ENCODE measurements at regions not wholly inside any gene's neighbourhood (a gene's known extent, or its start where the extent isn't known, plus 50 kb on each side); places are given as distances from the start of the nearest gene placed in this dataset.

DNA sequence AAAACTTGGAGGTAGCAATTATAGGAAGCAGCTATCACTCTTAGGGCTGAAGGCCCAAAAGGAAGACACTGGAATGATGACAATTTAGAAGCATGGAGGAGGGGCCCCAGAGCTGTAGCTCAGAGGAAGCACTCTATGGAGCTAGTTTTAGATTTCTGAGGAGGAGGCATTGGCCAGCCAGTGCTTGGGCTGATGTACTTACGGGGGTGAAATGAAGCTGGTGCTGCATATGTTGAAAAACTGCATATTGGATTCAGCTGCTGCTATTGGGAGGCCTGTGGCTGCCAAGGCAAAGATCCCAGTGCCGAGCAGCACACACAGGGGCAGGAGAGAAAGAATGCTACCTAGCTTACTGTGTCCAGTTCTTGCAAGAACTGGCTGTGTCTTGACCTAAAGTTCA is 53.9 kb upstream of the HMHB1 start:
- Histone ChIP-seq H3K79me2 (ENCODE audit: control insufficient read depth in 1 of 2, insufficient read depth in 2 of 2, low read length in 2 of 2) (no peaks in the 10 kb centered on the region), H2BK20ac (ENCODE audit: low read length) (no peak overlapping the region), H2AK5ac (ENCODE audit: low read depth, low read length) (no peak overlapping the region), H3K36me3 (ENCODE audit: control insufficient read depth in 2 of 4, insufficient read depth in 4 of 4, low read length in 3 of 4) (no peaks in the 10 kb centered on the region), H2BK15ac (ENCODE audit: low read length) (no peak overlapping the region), H4K20me1 (replicated peaks in 1 of 2; ENCODE audit: control insufficient read depth in 1 of 2, insufficient read depth in 2 of 2, low read length in 2 of 2) (no peaks in the 10 kb centered on the region), H3K23me2 (ENCODE audit: low read depth, low read length) (no peaks in the 10 kb centered on the region), H3K27me3 (replicated peaks in 1 of 4; ENCODE audit: control insufficient read depth in 3 of 4, extremely low read depth in 1 of 4, insufficient read depth in 3 of 4, low read length in 3 of 4) (no peaks in the 10 kb centered on the region), H3K4me2 (ENCODE audit: insufficient read depth in 1 of 2, low read depth in 2 of 2, low read length in 2 of 2) (no peak overlapping the region), H3K9me3 (ENCODE audit: insufficient read depth in 2 of 2, low read depth in 1 of 2, low read length in 1 of 2) (no peaks in the 10 kb centered on the region), H3K9ac (replicated peaks in 1 of 4; ENCODE audit: extremely low read depth in 1 of 4, low read depth in 3 of 4, low read length in 3 of 4) (no peak overlapping the region), H2BK5ac (ENCODE audit: low read depth, low read length) (no peak overlapping the region), H2BK120ac (replicated peaks; ENCODE audit: low read depth, low read length) (no peak overlapping the region), H2AFZ (ENCODE audit: low read length) (no peak overlapping the region), H3K23ac (ENCODE audit: insufficient read length) (no peak overlapping the region), H3K4me3 (ENCODE audit: extremely low read depth in 1 of 4, insufficient read depth in 2 of 4, low read depth in 3 of 4, low read length in 4 of 4) (no peak overlapping the region), H3K27ac (ENCODE audit: low read depth, low read length) (no peak overlapping the region), H4K5ac (ENCODE audit: insufficient read length, low read depth, low read length) (no peak overlapping the region), H3K79me1 (ENCODE audit: low read depth, low read length) (no peaks in the 10 kb centered on the region), H4K91ac (replicated peaks; ENCODE audit: insufficient read length, low read length) (no peak overlapping the region), H3K18ac (ENCODE audit: extremely low read depth, low read length) (no peak overlapping the region), H3K14ac (ENCODE audit: insufficient read length) (no peak overlapping the region), H3K4me1 (replicated peaks in 1 of 4; ENCODE audit: control insufficient read depth in 3 of 4, insufficient read depth in 4 of 4, low read length in 3 of 4) (no peaks in the 10 kb centered on the region), H2BK12ac (ENCODE audit: low read depth, low read length) (no peak overlapping the region), H4K8ac (ENCODE audit: extremely low read depth, insufficient read depth, low read length) (no peak overlapping the region), H3K56ac (replicated peaks; ENCODE audit: insufficient read length, low read depth, low read length) (no peak overlapping the region), H3K4ac (replicated peaks; ENCODE audit: insufficient read length, low read depth, low read length) (no peak overlapping the region)
- POLR2A ChIA-PET (ENCODE audit: partially characterized antibody), result no interaction called here
- 94% methylated on average over 2 of the region's 2 CpGs; no CpG with 5 or more reads in 1 of the 2 experiments for WGBS, 2 experiments (ENCODE audit: extremely low coverage in 1 of 2, insufficient coverage in 1 of 2, insufficient read length in 1 of 2, insufficient replicate concordance in 2 of 2, low coverage in 1 of 2, low lambda C conversion rate in 2 of 2, missing lambda C conversion rate in 1 of 2)
- CTCF ChIA-PET (ENCODE audit: partially characterized antibody), result interaction anchor here (2.8 kb wide), 1 partner anchor 9 kb away, joined by 9 read pairs; no protein-coding TSS in a partner anchor
- DNase-seq (ENCODE audit: low read depth in 1 of 2, low spot score in 2 of 2) (no peak), FAIRE-seq (no peak)
- TF ChIP-seq EZH2 (IDR thresholded peaks at IDR 0.05; ENCODE audit: low read depth, low read length, severe bottlenecking) (no peak), TAF1 (IDR thresholded peaks at IDR 0.05; ENCODE audit: low read depth, low read length) (no peak), CREB1 (IDR thresholded peaks at IDR 0.05) (no peak), KDM4A (IDR thresholded peaks at IDR 0.05; ENCODE audit: low read depth, low read length, severe bottlenecking) (no peak), CEBPB (IDR thresholded peaks at IDR 0.05; ENCODE audit: low read depth, low read length) (no peak), RXRA (IDR thresholded peaks at IDR 0.05; ENCODE audit: insufficient read depth, low read depth, low read length) (no peak), EGR1 (IDR thresholded peaks at IDR 0.05; ENCODE audit: borderline replicate concordance, low read depth, low read length) (no peak), JUN (IDR thresholded peaks at IDR 0.05; ENCODE audit: low read depth, low read length) (no peak), SIRT6 (IDR thresholded peaks at IDR 0.05; ENCODE audit: low read length) (no peak), ATF2 (IDR thresholded peaks at IDR 0.05; ENCODE audit: low read length) (no peak), POLR2AphosphoS5 (IDR thresholded peaks at IDR 0.05; ENCODE audit: low read depth, low read length) (no peak), KDM5A (IDR thresholded peaks at IDR 0.05; ENCODE audit: low read length) (no peak), NANOG (IDR thresholded peaks at IDR 0.05; ENCODE audit: insufficient read depth, low read depth, low read length, poor library complexity, severe bottlenecking) (no peak), SUZ12 (IDR thresholded peaks at IDR 0.05; ENCODE audit: low read length) (no peak), SP4 (IDR thresholded peaks at IDR 0.05; ENCODE audit: low read length) (no peak)
